NOMO-1 treated with DMSO at 0.1 percent for 48 hours (cell line): ENCODE measurements at regions not wholly inside any gene's neighbourhood (a gene's known extent, or its start where the extent isn't known, plus 50 kb on each side); places are given as distances from the start of the nearest gene placed in this dataset.
"Not testable (repeated sequence)": the region's sequence is repeated elsewhere in the genome, so short reads cannot be mapped to it uniquely, and the experiment has no call there.

ENCODE experiments used
- DNase-seq: peaks from one replicate; lab custom pipeline; 2025; ENCODE audit not compliant: unreplicated experiment; lab: John Stamatoyannopoulos, UW

GRCh38 chr13:62207388-62207787 is 791.7 kb upstream of the PCDH20 start:
- DNase-seq: peak; percentile 12

- no peak for DNase-seq
Measured at GRCh38 chr13:62206165-62206564, 790.5 kb upstream of the PCDH20 start.

- DNase-seq: no peak
Measured at GRCh38 chr13:62205273-62205672, 789.6 kb upstream of the PCDH20 start.

- no peak for DNase-seq
Measured at GRCh38 chr13:62194371-62194770, 778.7 kb upstream of the PCDH20 start.

GRCh38 chr13:62193919-62194318 is 778.3 kb upstream of the PCDH20 start:
- DNase-seq: no peak

GRCh38 chr13:62185631-62186255 is 770.1 kb upstream of the PCDH20 start:
- no peak for DNase-seq

GRCh38 chr13:62176051-62176450 is 760.4 kb upstream of the PCDH20 start:
- DNase-seq: no peak

GRCh38 chr13:62173958-62174357 is 758.3 kb upstream of the PCDH20 start:
- no peak for DNase-seq

GRCh38 chr13:62171697-62172096 is 756.0 kb upstream of the PCDH20 start:
- DNase-seq: no peak

- DNase-seq: no peak
Measured at GRCh38 chr13:62168891-62169290, 753.2 kb upstream of the PCDH20 start.

- DNase-seq: no peak
Measured at GRCh38 chr13:62167650-62168172, 752.1 kb upstream of the PCDH20 start.

- no peak for DNase-seq
Measured at GRCh38 chr13:62162860-62163259, 747.2 kb upstream of the PCDH20 start.

GRCh38 chr13:62158520-62158919 is 742.9 kb upstream of the PCDH20 start:
- no peak for DNase-seq

- DNase-seq: not testable (repeated sequence)
Measured at GRCh38 chr13:62151724-62152123, 736.1 kb upstream of the PCDH20 start.

GRCh38 chr13:62142048-62142447 is 726.4 kb upstream of the PCDH20 start:
- no peak for DNase-seq

GRCh38 chr13:62139597-62139996 is 723.9 kb upstream of the PCDH20 start:
- DNase-seq: no peak

GRCh38 chr13:62137629-62138405 is 722.2 kb upstream of the PCDH20 start:
- DNase-seq: no peak

- DNase-seq: no peak
Measured at GRCh38 chr13:62131604-62132003, 716.0 kb upstream of the PCDH20 start.

GRCh38 chr13:62130062-62130970 is 714.7 kb upstream of the PCDH20 start:
- DNase-seq: no peak

- no peak for DNase-seq
Measured at GRCh38 chr13:62129000-62129551, 713.4 kb upstream of the PCDH20 start.

GRCh38 chr13:62126400-62126799 is 710.8 kb upstream of the PCDH20 start:
- no peak for DNase-seq
